ENCODE measurements at regions not wholly inside any gene's neighbourhood (a gene's known extent, or its start where the extent isn't known, plus 50 kb on each side); places are given as distances from the start of the nearest gene placed in this dataset.
"Not testable (repeated sequence)": the region's sequence is repeated elsewhere in the genome, so short reads cannot be mapped to it uniquely, and the experiment has no call there.

DNA sequence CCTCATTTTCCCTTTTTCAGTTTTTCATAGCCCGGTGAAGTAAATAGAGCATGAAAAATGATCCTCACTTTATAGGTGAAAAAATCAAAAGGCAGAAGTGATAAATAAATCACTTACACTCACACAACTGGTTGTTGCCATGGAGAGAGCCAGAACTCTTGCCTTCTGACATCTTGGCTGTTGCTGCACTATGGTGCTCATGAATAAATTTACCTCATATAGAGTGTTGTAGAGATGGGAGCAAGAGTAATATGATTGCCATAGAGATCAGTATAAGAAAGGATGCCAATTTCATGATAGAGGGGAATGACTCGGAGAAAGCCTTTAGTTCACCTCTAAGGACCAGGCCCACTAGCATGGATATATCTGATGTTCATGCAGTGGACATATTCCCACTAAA is 82.5 kb upstream of the TMEM178A start:
- Histone ChIP-seq H3K18ac (ENCODE audit: low read depth in 1 of 2, low read length in 2 of 2) (no peak overlapping the region), H3K9ac (ENCODE audit: low read length) (no peak overlapping the region), H3K9me3 (ENCODE audit: control insufficient read depth, low read length) (peaks cover 16% of the 10 kb centered on the region), H3K4me3 (ENCODE audit: insufficient read depth in 1 of 2, low read depth in 1 of 2, low read length in 2 of 2) (no peak overlapping the region), H2BK12ac (ENCODE audit: low read length in 2 of 2) (no peak overlapping the region), H4K91ac (ENCODE audit: low read length) (no peak overlapping the region), H2AK5ac (ENCODE audit: low read length, severe bottlenecking) (no peak overlapping the region), H2BK5ac (ENCODE audit: low read depth, low read length, poor library complexity, severe bottlenecking) (no peak overlapping the region), H3K4me1 (ENCODE audit: control insufficient read depth, insufficient read depth, low read depth, low read length) (no peaks in the 10 kb centered on the region), H3K23ac (ENCODE audit: low read length in 2 of 2) (no peak overlapping the region), H2AFZ (ENCODE audit: low read depth, low read length) (no peak overlapping the region), H3K27me3 (ENCODE audit: control insufficient read depth in 1 of 2, insufficient read depth in 1 of 2, low read length in 2 of 2) (no peaks in the 10 kb centered on the region), H4K8ac (ENCODE audit: low read length) (no peak overlapping the region), H3K14ac (ENCODE audit: low read length in 2 of 2) (no peak overlapping the region), H3K4ac (ENCODE audit: low read depth in 1 of 2, low read length in 2 of 2) (no peak overlapping the region), H3K79me1 (replicated peaks; ENCODE audit: low read length, poor library complexity, severe bottlenecking) (no peaks in the 10 kb centered on the region), H3K27ac (ENCODE audit: low read length, poor library complexity, severe bottlenecking) (no peak overlapping the region), H2BK15ac (ENCODE audit: low read depth, poor library complexity, severe bottlenecking) (no peak overlapping the region), H2BK120ac (ENCODE audit: low read depth, low read length) (no peak overlapping the region), H3K36me3 (ENCODE audit: control insufficient read depth in 1 of 2, insufficient read depth in 2 of 2, low read depth in 1 of 2, low read length in 2 of 2) (peaks cover 0 to 1% of the 10 kb centered on the region in 2 experiments), H3K4me2 (ENCODE audit: low read length, poor library complexity, severe bottlenecking) (no peak overlapping the region)
- no peak for DNase-seq
- 100% methylated on average over 1 of the region's 2 CpGs for WGBS

DNA sequence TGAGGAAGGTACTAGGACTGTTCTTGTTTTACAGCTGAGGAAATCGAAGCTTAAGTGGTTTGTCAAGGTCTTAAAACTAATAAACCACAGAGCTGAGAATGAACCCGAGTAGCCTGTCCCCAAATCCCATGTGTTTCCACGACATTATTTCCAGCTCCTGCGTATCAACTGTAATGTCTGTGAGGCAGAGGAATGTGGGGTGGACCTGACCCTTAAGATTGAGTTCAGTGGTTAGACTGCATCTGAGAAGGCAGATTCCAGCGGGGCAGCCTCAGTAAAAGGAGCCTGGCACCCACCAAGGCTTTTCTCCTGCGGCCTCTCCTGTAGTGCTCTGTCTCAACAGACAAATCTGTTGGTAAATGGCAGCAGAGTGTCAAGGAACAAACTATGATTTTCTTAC is 81.9 kb upstream of the TMEM178A start:
- Histone ChIP-seq H3K36me3 (ENCODE audit: control insufficient read depth in 1 of 2, insufficient read depth in 2 of 2, low read depth in 1 of 2, low read length in 2 of 2) (peaks cover 0 to 4% of the 10 kb centered on the region in 2 experiments), H4K91ac (ENCODE audit: low read length) (no peak overlapping the region), H2AFZ (ENCODE audit: low read depth, low read length) (no peak overlapping the region), H2AK5ac (ENCODE audit: low read length, severe bottlenecking) (no peak overlapping the region), H3K14ac (ENCODE audit: low read length in 2 of 2) (no peak overlapping the region), H3K9ac (ENCODE audit: low read length) (no peak overlapping the region), H2BK120ac (ENCODE audit: low read depth, low read length) (no peak overlapping the region), H3K18ac (ENCODE audit: low read depth in 1 of 2, low read length in 2 of 2) (no peak overlapping the region), H3K4ac (ENCODE audit: low read depth in 1 of 2, low read length in 2 of 2) (no peak overlapping the region), H3K23ac (ENCODE audit: low read length in 2 of 2) (no peak overlapping the region), H2BK12ac (ENCODE audit: low read length in 2 of 2) (no peak overlapping the region), H3K27me3 (ENCODE audit: control insufficient read depth in 1 of 2, insufficient read depth in 1 of 2, low read length in 2 of 2) (no peaks in the 10 kb centered on the region), H2BK15ac (ENCODE audit: low read depth, poor library complexity, severe bottlenecking) (no peak overlapping the region), H3K27ac (ENCODE audit: low read length, poor library complexity, severe bottlenecking) (no peak overlapping the region), H4K8ac (ENCODE audit: low read length) (no peak overlapping the region), H2BK5ac (ENCODE audit: low read depth, low read length, poor library complexity, severe bottlenecking) (no peak overlapping the region), H3K4me3 (ENCODE audit: insufficient read depth in 1 of 2, low read depth in 1 of 2, low read length in 2 of 2) (no peak overlapping the region), H3K9me3 (ENCODE audit: control insufficient read depth, low read length) (peaks cover 16% of the 10 kb centered on the region), H3K4me2 (ENCODE audit: low read length, poor library complexity, severe bottlenecking) (no peak overlapping the region), H3K79me1 (replicated peaks; ENCODE audit: low read length, poor library complexity, severe bottlenecking) (no peaks in the 10 kb centered on the region), H3K4me1 (ENCODE audit: control insufficient read depth, insufficient read depth, low read depth, low read length) (no peaks in the 10 kb centered on the region)
- 91% methylated on average over 5 of the region's 6 CpGs for WGBS
- no peak for DNase-seq

DNA sequence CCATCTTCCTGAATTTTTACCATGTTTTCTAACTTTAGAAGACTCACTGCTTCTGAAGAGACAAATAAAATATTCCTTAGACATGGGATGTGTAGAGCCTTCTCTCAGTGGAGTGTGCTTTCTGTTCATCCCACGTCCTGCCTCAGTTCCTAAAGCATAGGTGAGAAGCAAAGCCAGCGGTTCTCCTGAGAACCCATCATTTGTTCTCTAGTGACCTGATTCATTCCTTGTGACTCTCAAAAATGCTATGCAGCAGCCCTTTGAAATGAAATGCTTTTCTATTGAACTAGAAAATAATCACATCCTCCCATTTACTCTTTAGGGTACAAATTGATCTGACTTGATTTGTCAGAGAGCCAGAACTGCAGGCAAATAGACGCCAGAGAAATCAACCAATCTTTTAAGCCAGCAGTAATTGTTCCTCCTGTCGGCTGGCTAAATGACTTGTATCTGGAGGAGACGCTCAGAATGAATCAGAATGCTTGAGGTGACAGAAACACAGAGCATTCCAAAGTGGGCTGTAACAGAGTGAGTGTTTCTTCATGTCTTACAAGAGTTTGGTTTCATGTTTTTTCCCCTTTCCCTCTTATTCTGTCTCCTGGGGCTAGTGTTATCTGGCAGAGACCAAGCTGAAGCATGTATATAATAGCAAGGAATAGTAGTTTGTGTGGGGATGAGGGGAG is 81.3 kb upstream of the TMEM178A start:
- Histone ChIP-seq H2AK5ac (ENCODE audit: low read length, severe bottlenecking) (no peak overlapping the region), H2AFZ (ENCODE audit: low read depth, low read length) (no peak overlapping the region), H3K79me1 (replicated peaks; ENCODE audit: low read length, poor library complexity, severe bottlenecking) (no peaks in the 10 kb centered on the region), H3K4me2 (ENCODE audit: low read length, poor library complexity, severe bottlenecking) (no peak overlapping the region), H2BK12ac (ENCODE audit: low read length in 2 of 2) (no peak overlapping the region), H3K9me3 (ENCODE audit: control insufficient read depth, low read length) (peaks cover 16% of the 10 kb centered on the region), H4K91ac (ENCODE audit: low read length) (no peak overlapping the region), H3K14ac (ENCODE audit: low read length in 2 of 2) (no peak overlapping the region), H2BK120ac (ENCODE audit: low read depth, low read length) (no peak overlapping the region), H2BK5ac (ENCODE audit: low read depth, low read length, poor library complexity, severe bottlenecking) (no peak overlapping the region), H3K23ac (ENCODE audit: low read length in 2 of 2) (no peak overlapping the region), H4K8ac (ENCODE audit: low read length) (no peak overlapping the region), H3K9ac (ENCODE audit: low read length) (peak overlapping the region; percentile 9), H2BK15ac (ENCODE audit: low read depth, poor library complexity, severe bottlenecking) (no peak overlapping the region), H3K36me3 (ENCODE audit: control insufficient read depth in 1 of 2, insufficient read depth in 2 of 2, low read depth in 1 of 2, low read length in 2 of 2) (peaks cover 0 to 4% of the 10 kb centered on the region in 2 experiments), H3K27me3 (ENCODE audit: control insufficient read depth in 1 of 2, insufficient read depth in 1 of 2, low read length in 2 of 2) (no peaks in the 10 kb centered on the region), H3K4ac (ENCODE audit: low read depth in 1 of 2, low read length in 2 of 2) (no peak overlapping the region), H3K4me1 (ENCODE audit: control insufficient read depth, insufficient read depth, low read depth, low read length) (no peaks in the 10 kb centered on the region), H3K18ac (ENCODE audit: low read depth in 1 of 2, low read length in 2 of 2) (no peak overlapping the region), H3K4me3 (ENCODE audit: insufficient read depth in 1 of 2, low read depth in 1 of 2, low read length in 2 of 2) (no peak overlapping the region), H3K27ac (ENCODE audit: low read length, poor library complexity, severe bottlenecking) (no peak overlapping the region)
- WGBS = 49% methylated on average over 5 of the region's 5 CpGs
- DNase-seq = peak; percentile 63

DNA sequence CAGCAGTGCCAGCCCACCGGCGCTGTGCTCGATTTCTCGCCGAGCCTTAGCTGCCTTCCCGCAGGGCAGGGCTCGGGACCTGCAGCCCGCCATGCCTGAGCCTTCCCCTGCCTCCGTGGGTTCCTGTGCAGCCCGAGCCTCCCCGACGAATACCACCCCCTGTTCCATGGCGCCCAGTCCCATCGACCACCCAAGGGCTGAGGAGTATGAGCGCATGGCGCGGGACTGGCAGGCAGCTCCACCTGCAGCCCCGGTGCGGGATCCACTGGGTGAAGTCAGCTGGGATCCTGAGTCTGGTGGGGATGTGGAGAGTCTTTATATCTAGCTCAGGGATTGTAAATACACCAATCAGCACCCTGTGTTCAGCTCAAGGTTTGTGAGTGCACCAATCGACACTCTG is 80.2 kb upstream of the TMEM178A start:
- H4K91ac ChIP-seq (ENCODE audit: low read length); H3K14ac ChIP-seq (ENCODE audit: low read length in 2 of 2); H3K4me3 ChIP-seq (ENCODE audit: insufficient read depth in 1 of 2, low read depth in 1 of 2, low read length in 2 of 2); H2BK5ac ChIP-seq (ENCODE audit: low read depth, low read length, poor library complexity, severe bottlenecking); H3K27ac ChIP-seq (ENCODE audit: low read length, poor library complexity, severe bottlenecking); H3K4me2 ChIP-seq (ENCODE audit: low read length, poor library complexity, severe bottlenecking); H3K79me1 ChIP-seq (replicated peaks; ENCODE audit: low read length, poor library complexity, severe bottlenecking); H2BK15ac ChIP-seq (ENCODE audit: low read depth, poor library complexity, severe bottlenecking); H2AFZ ChIP-seq (ENCODE audit: low read depth, low read length); H2AK5ac ChIP-seq (ENCODE audit: low read length, severe bottlenecking); H3K4ac ChIP-seq (ENCODE audit: low read depth in 1 of 2, low read length in 2 of 2); H3K9ac ChIP-seq (ENCODE audit: low read length); H2BK12ac ChIP-seq (ENCODE audit: low read length in 2 of 2); DNase-seq; H4K8ac ChIP-seq (ENCODE audit: low read length); H2BK120ac ChIP-seq (ENCODE audit: low read depth, low read length); H3K27me3 ChIP-seq (ENCODE audit: control insufficient read depth in 1 of 2, insufficient read depth in 1 of 2, low read length in 2 of 2); H3K36me3 ChIP-seq (ENCODE audit: control insufficient read depth in 1 of 2, insufficient read depth in 2 of 2, low read depth in 1 of 2, low read length in 2 of 2); H3K4me1 ChIP-seq (ENCODE audit: control insufficient read depth, insufficient read depth, low read depth, low read length); H3K18ac ChIP-seq (ENCODE audit: low read depth in 1 of 2, low read length in 2 of 2); H3K23ac ChIP-seq (ENCODE audit: low read length in 2 of 2): not testable (repeated sequence)
- peaks cover 16% of the 10 kb centered on the region for H3K9me3 ChIP-seq (ENCODE audit: control insufficient read depth, low read length)
- 97% methylated on average over 14 of the region's 20 CpGs for WGBS

All from mesenchymal stem cell (in vitro differentiated cells and primary cell).